HG03025 (cell line): ENCODE measurements at regions not wholly inside any gene's neighbourhood (a gene's known extent, or its start where the extent isn't known, plus 50 kb on each side); places are given as distances from the start of the nearest gene placed in this dataset.

Experiments used
- ATAC-seq: cut with Tn5 transposase; IDR thresholded peaks from one replicate; pipeline ENCODE4 v1.9.1; 2021; ENCODE audit warnings: mild to moderate bottlenecking, moderate library complexity; ENCODE audit not compliant: unreplicated experiment, low FRiP score

- no peak for ATAC-seq
Measured at GRCh38 chrX:13112499-13112898, 68.1 kb upstream of the FAM9C start.

GRCh38 chrX:13110433-13111324 is 66.3 kb upstream of the FAM9C start:
- no peak for ATAC-seq

- ATAC-seq: no peak
Measured at GRCh38 chrX:13109817-13110216, 65.4 kb upstream of the FAM9C start.

GRCh38 chrX:13103914-13104274 is 59.5 kb upstream of the FAM9C start:
- no peak for ATAC-seq

GRCh38 chrX:13103188-13103913 is 58.9 kb upstream of the FAM9C start:
- no peak for ATAC-seq

GRCh38 chrX:13102636-13103035 is 58.2 kb upstream of the FAM9C start:
- ATAC-seq: no peak

- ATAC-seq: no peak
Measured at GRCh38 chrX:13101441-13102139, 57.2 kb upstream of the FAM9C start.

DNA sequence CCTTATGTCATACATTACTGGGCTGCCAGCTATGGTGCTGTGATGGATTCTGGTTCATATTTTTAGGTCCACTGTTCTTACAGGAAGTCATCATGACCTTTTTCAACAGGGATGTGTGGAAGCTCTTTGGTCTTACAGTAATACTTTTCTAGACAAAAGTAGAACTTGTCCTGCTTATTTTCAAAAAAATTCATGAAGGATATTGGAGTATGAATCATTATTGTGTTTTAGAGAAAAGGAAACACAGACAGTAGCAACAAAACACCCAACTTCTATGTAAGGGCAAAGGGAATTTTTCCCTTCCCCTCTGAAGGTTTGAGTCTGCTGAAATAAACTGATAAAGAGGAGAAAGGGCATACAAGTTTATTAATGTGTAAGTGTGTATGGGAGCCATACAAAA is 54.7 kb upstream of the FAM9C start:
- no peak for ATAC-seq

DNA sequence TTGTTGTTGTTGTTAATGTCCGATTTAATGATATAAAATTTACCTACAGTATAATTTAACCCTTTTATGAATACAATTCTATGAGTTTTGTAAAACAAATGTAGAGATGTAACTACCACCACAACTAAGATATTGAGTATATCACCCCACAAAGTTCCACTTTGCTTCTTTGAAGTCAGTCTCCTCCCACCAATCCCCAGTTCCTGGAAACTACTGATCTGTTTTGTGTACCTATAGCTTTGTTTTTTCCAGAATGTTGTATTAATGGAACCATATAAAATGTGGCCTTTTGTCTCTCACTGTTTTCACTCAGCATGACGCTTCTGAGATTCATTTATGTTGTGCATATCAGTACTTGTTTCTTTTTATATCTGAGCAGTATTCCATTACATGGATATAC is 52.3 kb upstream of the FAM9C start:
- ATAC-seq: no peak

DNA sequence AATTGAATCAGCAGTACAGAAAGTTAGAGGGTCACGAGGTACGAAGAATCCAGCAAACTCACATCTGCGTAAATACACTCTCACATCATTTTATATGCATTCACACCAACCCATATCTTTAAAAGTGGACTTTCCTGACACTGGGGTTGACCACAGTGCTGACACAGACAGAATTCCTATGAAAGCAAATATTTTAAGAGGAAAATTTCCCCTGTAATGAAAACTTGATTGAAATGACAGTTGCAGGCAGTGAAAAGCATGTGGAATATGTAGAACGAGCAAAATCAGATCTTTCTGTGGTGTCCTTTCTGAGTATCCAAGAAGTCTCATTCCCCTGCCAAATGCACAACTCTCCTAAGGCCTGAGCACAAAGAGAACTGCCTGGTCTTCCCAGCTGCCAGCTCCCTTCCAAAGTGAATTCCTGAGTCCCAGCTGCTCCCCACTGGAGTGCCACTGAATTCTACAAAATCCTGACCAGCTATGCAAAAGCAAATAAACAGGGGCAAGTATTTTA is 50.5 kb upstream of the FAM9C start:
- ATAC-seq: no peak

DNA sequence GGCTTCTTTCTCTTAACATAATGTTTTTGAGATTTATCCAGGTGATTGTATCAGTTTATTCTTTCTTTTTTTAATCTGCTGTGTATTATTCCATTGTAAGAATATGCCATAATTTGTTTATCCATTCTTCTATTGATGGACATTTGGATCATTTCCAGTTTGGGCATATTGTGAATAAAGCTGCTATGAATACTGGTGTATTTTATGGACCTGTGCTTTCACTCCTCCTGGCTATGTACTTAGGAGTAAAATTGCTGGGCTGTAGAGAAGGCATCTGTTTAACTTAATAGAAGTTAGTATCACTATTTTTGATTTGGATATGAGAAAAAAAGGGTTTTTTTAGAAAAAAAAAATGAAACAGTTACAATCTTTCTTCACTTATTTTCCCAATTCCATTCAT is 50.0 kb upstream of the FAM9C start:
- ATAC-seq: no peak
